ENCODE measurements at regions not wholly inside any gene's neighbourhood (a gene's known extent, or its start where the extent isn't known, plus 50 kb on each side); places are given as distances from the start of the nearest gene placed in this dataset.

- no peak for DNase-seq
Measured at GRCh38 chr11:119473901-119474681, 51.1 kb upstream of the THY1 start.

- no peak for DNase-seq
Measured at GRCh38 chr11:119473226-119473625, 50.3 kb upstream of the THY1 start.

GRCh38 chr11:119472856-119473222 lies 49.9 kb upstream of the THY1 start:
- no peak for DNase-seq
